Nephron progenitor cell (in vitro differentiated cells): ENCODE measurements at regions not wholly inside any gene's neighbourhood (a gene's known extent, or its start where the extent isn't known, plus 50 kb on each side); places are given as distances from the start of the nearest gene placed in this dataset.

Experiments used
- DNase-seq: peaks from one replicate; pipeline ENCODE4 v3.0.0; 2021
- H3K27ac Mint-ChIP-seq: 2 replicates; pipeline ENCODE4 v1.8.0; 2021; ENCODE audit warnings: mild to moderate bottlenecking, moderate library complexity, mixed read lengths
- H3K27me3 Mint-ChIP-seq: 2 replicates; pipeline ENCODE4 v1.8.0; 2021; ENCODE audit warnings: mild to moderate bottlenecking, low read depth, mixed read lengths; ENCODE audit not compliant: poor library complexity
- H3K36me3 Mint-ChIP-seq: 2 replicates; pipeline ENCODE4 v1.8.0; 2021; ENCODE audit warnings: low read depth, mixed read lengths
- H3K4me1 Mint-ChIP-seq: 2 replicates; pipeline ENCODE4 v1.8.0; 2021; ENCODE audit warnings: mixed read lengths
- H3K4me3 Mint-ChIP-seq: 2 replicates; pipeline ENCODE4 v1.8.0; 2021; ENCODE audit warnings: mild to moderate bottlenecking, moderate library complexity, mixed read lengths
- H3K9me3 Mint-ChIP-seq: 2 replicates; pipeline ENCODE4 v1.8.0; 2021; ENCODE audit warnings: mild to moderate bottlenecking, moderate library complexity, mixed read lengths
- TF ChIP-seq, protein P1 (sequence below): fragments of 200-600 bp; sonication (generic); IDR thresholded peaks from 2 replicates; pipeline ENCODE4 v1.5.0; 2021; ENCODE audit warnings: antibody characterized with exemption

DNA sequence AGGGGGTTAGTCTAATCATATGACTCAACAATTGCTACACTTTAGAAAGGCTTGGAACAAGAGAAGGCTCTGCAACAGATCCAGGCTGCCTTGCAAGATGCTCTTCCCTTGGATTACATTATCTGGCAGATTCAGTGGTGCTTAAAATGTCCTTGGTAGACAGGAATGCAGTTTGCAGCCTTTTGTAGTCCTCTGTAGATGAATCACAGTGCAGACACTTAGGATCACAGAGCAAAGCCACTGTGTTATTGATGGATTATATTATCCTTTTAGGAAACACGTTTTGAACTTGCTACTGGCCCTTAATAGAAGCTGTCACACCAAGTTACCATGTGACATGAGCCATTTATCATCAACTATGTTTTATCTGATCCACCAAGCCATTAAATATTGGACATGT is 152.2 kb downstream of the CBLN2 start:
- no peak for DNase-seq
- H3K27ac Mint-ChIP-seq: no peak overlapping the region
- no peaks in the 10 kb centered on the region for H3K36me3 Mint-ChIP-seq
- H3K4me1 Mint-ChIP-seq: no peaks in the 10 kb centered on the region
- TF ChIP-seq, protein P1, sequence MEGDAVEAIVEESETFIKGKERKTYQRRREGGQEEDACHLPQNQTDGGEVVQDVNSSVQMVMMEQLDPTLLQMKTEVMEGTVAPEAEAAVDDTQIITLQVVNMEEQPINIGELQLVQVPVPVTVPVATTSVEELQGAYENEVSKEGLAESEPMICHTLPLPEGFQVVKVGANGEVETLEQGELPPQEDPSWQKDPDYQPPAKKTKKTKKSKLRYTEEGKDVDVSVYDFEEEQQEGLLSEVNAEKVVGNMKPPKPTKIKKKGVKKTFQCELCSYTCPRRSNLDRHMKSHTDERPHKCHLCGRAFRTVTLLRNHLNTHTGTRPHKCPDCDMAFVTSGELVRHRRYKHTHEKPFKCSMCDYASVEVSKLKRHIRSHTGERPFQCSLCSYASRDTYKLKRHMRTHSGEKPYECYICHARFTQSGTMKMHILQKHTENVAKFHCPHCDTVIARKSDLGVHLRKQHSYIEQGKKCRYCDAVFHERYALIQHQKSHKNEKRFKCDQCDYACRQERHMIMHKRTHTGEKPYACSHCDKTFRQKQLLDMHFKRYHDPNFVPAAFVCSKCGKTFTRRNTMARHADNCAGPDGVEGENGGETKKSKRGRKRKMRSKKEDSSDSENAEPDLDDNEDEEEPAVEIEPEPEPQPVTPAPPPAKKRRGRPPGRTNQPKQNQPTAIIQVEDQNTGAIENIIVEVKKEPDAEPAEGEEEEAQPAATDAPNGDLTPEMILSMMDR: no peak
- peaks cover 10% of the 10 kb centered on the region for H3K27me3 Mint-ChIP-seq
- peaks cover 3% of the 10 kb centered on the region for H3K9me3 Mint-ChIP-seq
- H3K4me3 Mint-ChIP-seq: no peak overlapping the region

DNA sequence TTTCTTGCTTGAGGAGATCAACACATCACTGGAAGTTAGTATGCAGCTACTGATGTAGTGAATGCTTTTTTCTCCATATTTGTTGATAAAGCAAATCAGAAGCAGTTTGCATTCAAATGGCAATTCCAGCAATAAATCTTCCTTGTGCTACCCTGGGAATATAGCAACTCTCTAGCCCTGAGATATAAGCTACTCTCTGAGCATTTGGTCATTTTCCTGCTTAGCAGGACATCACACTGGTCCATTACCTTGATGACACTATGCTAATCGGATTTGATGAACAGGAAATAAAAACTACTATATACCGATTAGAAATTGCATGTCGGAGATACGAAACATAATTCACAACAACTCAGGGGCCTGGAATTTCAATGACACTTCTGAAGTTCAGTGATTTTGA is 152.7 kb downstream of the CBLN2 start:
- TF ChIP-seq, protein P1: no peak
- Mint-ChIP-seq H3K27me3 (peaks cover 10% of the 10 kb centered on the region), H3K4me1 (no peaks in the 10 kb centered on the region), H3K27ac (no peak overlapping the region), H3K9me3 (peaks cover 3% of the 10 kb centered on the region), H3K36me3 (no peaks in the 10 kb centered on the region), H3K4me3 (no peak overlapping the region)
- no peak for DNase-seq

DNA sequence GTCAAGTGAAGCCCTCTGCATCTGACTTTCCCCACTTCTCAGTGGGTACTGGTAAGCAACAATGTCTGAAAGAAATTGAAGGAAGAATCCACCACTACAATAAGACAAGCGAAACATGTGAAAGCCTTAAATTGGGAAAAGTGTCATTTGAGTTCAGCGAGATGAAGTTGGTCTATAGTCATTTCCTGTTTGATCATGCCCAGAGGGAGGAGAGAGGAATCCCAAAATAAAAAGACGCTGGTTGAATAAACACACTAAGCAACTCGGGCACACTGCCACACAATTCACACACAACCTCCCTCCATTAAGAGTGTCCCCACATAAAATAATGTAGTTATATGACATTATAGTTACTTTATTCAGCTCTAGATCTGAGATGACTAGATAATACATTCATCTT is 166.1 kb downstream of the CBLN2 start:
- peaks cover 7% of the 10 kb centered on the region for H3K27me3 Mint-ChIP-seq
- TF ChIP-seq, protein P1: no peak
- no peaks in the 10 kb centered on the region for H3K4me1 Mint-ChIP-seq
- H3K36me3 Mint-ChIP-seq: no peaks in the 10 kb centered on the region
- no peak overlapping the region for H3K27ac Mint-ChIP-seq
- no peaks in the 10 kb centered on the region for H3K9me3 Mint-ChIP-seq
- no peak overlapping the region for H3K4me3 Mint-ChIP-seq
- no peak for DNase-seq

DNA sequence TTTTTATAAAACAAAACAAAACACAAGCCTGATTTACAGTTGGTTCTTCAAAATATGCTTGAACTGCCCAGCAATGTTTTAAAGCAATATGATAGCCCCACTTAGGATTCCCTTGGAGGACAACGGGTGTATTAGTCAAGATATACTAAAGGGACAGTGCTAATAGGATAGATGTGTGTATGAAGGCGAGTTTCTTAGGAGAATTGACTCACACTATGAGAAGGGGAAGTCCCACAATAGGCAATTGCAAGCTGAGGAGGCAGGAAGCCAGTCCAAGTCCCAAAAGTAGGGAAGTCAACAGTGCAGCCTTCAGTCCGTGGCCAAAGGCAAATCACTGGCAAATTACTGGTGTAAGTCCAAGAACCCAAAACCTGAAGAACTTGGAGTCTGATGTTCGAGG is 167.9 kb downstream of the CBLN2 start:
- Mint-ChIP-seq H3K4me3 (no peak overlapping the region), H3K27me3 (peaks cover 7% of the 10 kb centered on the region), H3K9me3 (no peaks in the 10 kb centered on the region), H3K4me1 (no peaks in the 10 kb centered on the region), H3K36me3 (no peaks in the 10 kb centered on the region), H3K27ac (no peak overlapping the region)
- TF ChIP-seq, protein P1: no peak
- DNase-seq: no peak

DNA sequence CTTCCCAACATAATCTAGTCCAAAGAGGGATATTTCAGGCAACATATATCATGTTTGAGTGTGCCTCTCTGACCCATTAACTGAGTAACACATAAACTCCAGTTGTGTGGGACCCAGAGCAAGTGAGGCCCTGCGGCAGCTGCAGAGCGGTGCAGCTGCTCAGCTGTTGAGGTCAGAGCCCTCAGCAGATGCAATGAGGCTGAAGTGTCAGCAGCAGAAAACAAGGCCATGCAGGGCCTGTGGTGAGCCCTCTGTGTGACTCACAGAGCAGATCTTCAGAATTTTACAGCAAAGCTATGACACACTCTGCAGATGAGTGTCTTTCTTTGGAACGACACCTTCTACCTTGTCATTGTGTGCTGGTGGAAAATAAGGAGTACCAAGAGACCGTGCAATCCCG is 168.5 kb downstream of the CBLN2 start:
- Mint-ChIP-seq H3K4me1 (no peaks in the 10 kb centered on the region), H3K9me3 (no peaks in the 10 kb centered on the region), H3K4me3 (no peak overlapping the region), H3K27ac (no peak overlapping the region), H3K27me3 (peaks cover 6% of the 10 kb centered on the region), H3K36me3 (no peaks in the 10 kb centered on the region)
- DNase-seq: no peak
- TF ChIP-seq, protein P1: no peak

DNA sequence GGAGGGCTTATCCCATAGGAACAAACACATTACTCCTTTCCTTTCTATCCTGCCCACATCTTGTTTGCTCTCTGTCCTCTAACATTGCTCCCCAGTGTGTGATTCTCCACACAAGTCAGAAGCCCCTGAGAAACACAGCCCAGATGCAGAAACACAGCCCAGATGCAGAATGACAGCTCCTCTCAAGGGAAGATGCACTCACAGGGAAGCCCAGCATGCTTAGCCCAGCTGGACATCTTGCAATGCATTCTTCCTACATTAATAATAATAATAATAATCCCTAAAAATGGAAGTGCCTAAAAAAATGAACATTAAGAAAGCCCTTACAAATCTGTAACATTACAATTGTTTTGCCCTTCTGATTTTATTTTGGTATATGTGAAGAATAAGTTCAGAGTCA is 172.1 kb downstream of the CBLN2 start:
- no peak overlapping the region for H3K27ac Mint-ChIP-seq
- H3K27me3 Mint-ChIP-seq: peaks cover 9% of the 10 kb centered on the region
- peaks cover 8% of the 10 kb centered on the region for H3K9me3 Mint-ChIP-seq
- no peaks in the 10 kb centered on the region for H3K36me3 Mint-ChIP-seq
- H3K4me1 Mint-ChIP-seq: no peaks in the 10 kb centered on the region
- no peak for DNase-seq
- H3K4me3 Mint-ChIP-seq: no peak overlapping the region
- TF ChIP-seq, protein P1: no peak
